ENCODE measurements at regions not wholly inside any gene's neighbourhood (a gene's known extent, or its start where the extent isn't known, plus 50 kb on each side); places are given as distances from the start of the nearest gene placed in this dataset.

- H3K36me3 ChIP-seq (ENCODE audit: insufficient read depth) = no peaks in the 10 kb centered on the region
- H3K4me3 ChIP-seq (ENCODE audit: low read depth, low read length) = no peak overlapping the region
- no peak overlapping the region for H3K27ac ChIP-seq (ENCODE audit: low read depth)
- 81% methylated on average over 3 of the region's 3 CpGs for WGBS
- no peaks in the 10 kb centered on the region for H3K4me1 ChIP-seq (ENCODE audit: insufficient read depth)
- no peak for DNase-seq (ENCODE audit: extremely low spot score)
Measured at GRCh38 chr5:73274121-73274520, 101.1 kb downstream of the TMEM174 start.

- DNase-seq (ENCODE audit: extremely low spot score) = no peak
- Histone ChIP-seq H3K4me1 (ENCODE audit: insufficient read depth) (no peaks in the 10 kb centered on the region), H3K36me3 (ENCODE audit: insufficient read depth) (no peaks in the 10 kb centered on the region), H3K4me3 (ENCODE audit: low read depth, low read length) (no peak overlapping the region), H3K27ac (ENCODE audit: low read depth) (no peak overlapping the region)
- 56% methylated on average over 6 of the region's 6 CpGs for WGBS
Measured at GRCh38 chr5:73273379-73274050, 100.5 kb downstream of the TMEM174 start.

GRCh38 chr5:73272351-73272750 lies 99.4 kb downstream of the TMEM174 start:
- no peak for DNase-seq (ENCODE audit: extremely low spot score)
- Histone ChIP-seq H3K4me3 (ENCODE audit: low read depth, low read length) (no peak overlapping the region), H3K27ac (ENCODE audit: low read depth) (no peak overlapping the region), H3K36me3 (ENCODE audit: insufficient read depth) (no peaks in the 10 kb centered on the region), H3K4me1 (ENCODE audit: insufficient read depth) (no peaks in the 10 kb centered on the region)

- DNase-seq (ENCODE audit: extremely low spot score) = no peak
- 95% methylated on average over 2 of the region's 2 CpGs for WGBS
- Histone ChIP-seq H3K36me3 (ENCODE audit: insufficient read depth) (no peaks in the 10 kb centered on the region), H3K27ac (ENCODE audit: low read depth) (no peak overlapping the region), H3K4me1 (ENCODE audit: insufficient read depth) (no peaks in the 10 kb centered on the region), H3K4me3 (ENCODE audit: low read depth, low read length) (no peak overlapping the region)
Measured at GRCh38 chr5:73268826-73269225, 95.8 kb downstream of the TMEM174 start.

GRCh38 chr5:73267766-73268435 lies 94.9 kb downstream of the TMEM174 start:
- Histone ChIP-seq H3K36me3 (ENCODE audit: insufficient read depth) (no peaks in the 10 kb centered on the region), H3K4me3 (ENCODE audit: low read depth, low read length) (no peak overlapping the region), H3K4me1 (ENCODE audit: insufficient read depth) (no peaks in the 10 kb centered on the region), H3K27ac (ENCODE audit: low read depth) (no peak overlapping the region)
- 76% methylated on average over 8 of the region's 8 CpGs for WGBS
- no peak for DNase-seq (ENCODE audit: extremely low spot score)

- DNase-seq (ENCODE audit: extremely low spot score) = no peak
- no peaks in the 10 kb centered on the region for H3K36me3 ChIP-seq (ENCODE audit: insufficient read depth)
- H3K4me3 ChIP-seq (ENCODE audit: low read depth, low read length) = no peak overlapping the region
- no peaks in the 10 kb centered on the region for H3K4me1 ChIP-seq (ENCODE audit: insufficient read depth)
- 29% methylated on average over 18 of the region's 18 CpGs for WGBS
- no peak overlapping the region for H3K27ac ChIP-seq (ENCODE audit: low read depth)
Measured at GRCh38 chr5:73266925-73267765, 94.2 kb downstream of the TMEM174 start.

GRCh38 chr5:73266176-73266738 lies 93.3 kb downstream of the TMEM174 start:
- 91% methylated on average over 5 of the region's 5 CpGs for WGBS
- H3K27ac ChIP-seq (ENCODE audit: low read depth) = no peak overlapping the region
- DNase-seq (ENCODE audit: extremely low spot score) = no peak
- H3K36me3 ChIP-seq (ENCODE audit: insufficient read depth) = no peaks in the 10 kb centered on the region
- H3K4me1 ChIP-seq (ENCODE audit: insufficient read depth) = no peaks in the 10 kb centered on the region
- H3K4me3 ChIP-seq (ENCODE audit: low read depth, low read length) = no peak overlapping the region

- H3K4me1 ChIP-seq (ENCODE audit: insufficient read depth) = no peaks in the 10 kb centered on the region
- WGBS = 61% methylated on average over 3 of the region's 3 CpGs
- DNase-seq (ENCODE audit: extremely low spot score) = no peak
- no peaks in the 10 kb centered on the region for H3K36me3 ChIP-seq (ENCODE audit: insufficient read depth)
- no peak overlapping the region for H3K27ac ChIP-seq (ENCODE audit: low read depth)
- no peak overlapping the region for H3K4me3 ChIP-seq (ENCODE audit: low read depth, low read length)
Measured at GRCh38 chr5:73265641-73266040, 92.6 kb downstream of the TMEM174 start.

- no peak for DNase-seq (ENCODE audit: extremely low spot score)
- no peak overlapping the region for H3K27ac ChIP-seq (ENCODE audit: low read depth)
- no peak overlapping the region for H3K4me3 ChIP-seq (ENCODE audit: low read depth, low read length)
- no peaks in the 10 kb centered on the region for H3K36me3 ChIP-seq (ENCODE audit: insufficient read depth)
- no peaks in the 10 kb centered on the region for H3K4me1 ChIP-seq (ENCODE audit: insufficient read depth)
- WGBS = 89% methylated on average over 5 of the region's 5 CpGs
Measured at GRCh38 chr5:73264631-73265030, 91.6 kb downstream of the TMEM174 start.

GRCh38 chr5:73263001-73263710 lies 90.2 kb downstream of the TMEM174 start:
- Histone ChIP-seq H3K4me1 (ENCODE audit: insufficient read depth) (no peaks in the 10 kb centered on the region), H3K4me3 (ENCODE audit: low read depth, low read length) (no peak overlapping the region), H3K36me3 (ENCODE audit: insufficient read depth) (no peaks in the 10 kb centered on the region), H3K27ac (ENCODE audit: low read depth) (no peak overlapping the region)
- DNase-seq (ENCODE audit: extremely low spot score) = no peak

- Histone ChIP-seq H3K36me3 (ENCODE audit: insufficient read depth) (no peaks in the 10 kb centered on the region), H3K4me3 (ENCODE audit: low read depth, low read length) (no peak overlapping the region), H3K4me1 (ENCODE audit: insufficient read depth) (no peaks in the 10 kb centered on the region), H3K27ac (ENCODE audit: low read depth) (no peak overlapping the region)
- WGBS = 90% methylated on average over 1 of the region's 1 CpG
- DNase-seq (ENCODE audit: extremely low spot score) = no peak
Measured at GRCh38 chr5:73256862-73257261, 83.9 kb downstream of the TMEM174 start.

- Histone ChIP-seq H3K4me3 (ENCODE audit: low read depth, low read length) (no peak overlapping the region), H3K27ac (ENCODE audit: low read depth) (no peak overlapping the region), H3K4me1 (ENCODE audit: insufficient read depth) (no peaks in the 10 kb centered on the region), H3K36me3 (ENCODE audit: insufficient read depth) (no peaks in the 10 kb centered on the region)
- WGBS = 76% methylated on average over 2 of the region's 2 CpGs
- no peak for DNase-seq (ENCODE audit: extremely low spot score)
Measured at GRCh38 chr5:73256462-73256861, 83.5 kb downstream of the TMEM174 start.

GRCh38 chr5:73256012-73256411 lies 83.0 kb downstream of the TMEM174 start:
- Histone ChIP-seq H3K4me3 (ENCODE audit: low read depth, low read length) (no peak overlapping the region), H3K4me1 (ENCODE audit: insufficient read depth) (no peaks in the 10 kb centered on the region), H3K36me3 (ENCODE audit: insufficient read depth) (no peaks in the 10 kb centered on the region), H3K27ac (ENCODE audit: low read depth) (no peak overlapping the region)
- 54% methylated on average over 6 of the region's 6 CpGs for WGBS
- DNase-seq (ENCODE audit: extremely low spot score) = no peak

Measured in urinary bladder (tissue), 3 donors.